ENCODE measurements at regions not wholly inside any gene's neighbourhood (a gene's known extent, or its start where the extent isn't known, plus 50 kb on each side); places are given as distances from the start of the nearest gene placed in this dataset.

- TF ChIP-seq CTCF (IDR thresholded peaks at IDR 0.05) (no peak), EZH2 (IDR thresholded peaks at IDR 0.05; ENCODE audit: borderline replicate concordance, insufficient read depth, low read depth, low read length, poor library complexity, severe bottlenecking) (no peak)
These were observed 383.5 kb downstream of the RASEF start for GRCh38 chr9:82679472-82679871.
